HG03520 (cell line): ENCODE measurements at regions not wholly inside any gene's neighbourhood (a gene's known extent, or its start where the extent isn't known, plus 50 kb on each side); places are given as distances from the start of the nearest gene placed in this dataset.
"Not testable (repeated sequence)": the region's sequence is repeated elsewhere in the genome, so short reads cannot be mapped to it uniquely, and the experiment has no call there.

Source experiments
- ATAC-seq: cut with Tn5 transposase; IDR thresholded peaks from one replicate; pipeline ENCODE4 v1.9.1; 2021; ENCODE audit warnings: mild to moderate bottlenecking, moderate library complexity; ENCODE audit not compliant: unreplicated experiment

GRCh38 chr5:135185481-135186065 is 151.5 kb upstream of the PITX1 start:
- ATAC-seq, result no peak

- no peak for ATAC-seq
Observed at GRCh38 chr5:135184646-135185045, 150.6 kb upstream of the PITX1 start.

GRCh38 chr5:135183464-135183863 is 149.4 kb upstream of the PITX1 start:
- no peak for ATAC-seq

GRCh38 chr5:135182675-135183074 is 148.6 kb upstream of the PITX1 start:
- no peak for ATAC-seq

GRCh38 chr5:135181653-135182052 is 147.6 kb upstream of the PITX1 start:
- no peak for ATAC-seq

- ATAC-seq, result no peak
Observed at GRCh38 chr5:135179308-135179980, 145.4 kb upstream of the PITX1 start.

- ATAC-seq, result no peak
Observed at GRCh38 chr5:135178476-135179155, 144.6 kb upstream of the PITX1 start.

GRCh38 chr5:135177591-135177990 is 143.6 kb upstream of the PITX1 start:
- no peak for ATAC-seq

GRCh38 chr5:135176991-135177390 is 143.0 kb upstream of the PITX1 start:
- no peak for ATAC-seq

GRCh38 chr5:135174315-135175096 is 140.5 kb upstream of the PITX1 start:
- ATAC-seq, result no peak

GRCh38 chr5:135173662-135174290 is 139.7 kb upstream of the PITX1 start:
- ATAC-seq, result no peak

GRCh38 chr5:135172718-135173117 is 138.7 kb upstream of the PITX1 start:
- ATAC-seq, result no peak

- ATAC-seq, result no peak
Observed at GRCh38 chr5:135171336-135171735, 137.3 kb upstream of the PITX1 start.

- ATAC-seq, result no peak
Observed at GRCh38 chr5:135170500-135170899, 136.5 kb upstream of the PITX1 start.

GRCh38 chr5:135169753-135170152 is 135.7 kb upstream of the PITX1 start:
- no peak for ATAC-seq

GRCh38 chr5:135167634-135168033 is 133.6 kb upstream of the PITX1 start:
- no peak for ATAC-seq

- not testable (repeated sequence) for ATAC-seq
Observed at GRCh38 chr5:135164873-135165614, 131.0 kb upstream of the PITX1 start.

- ATAC-seq, result no peak
Observed at GRCh38 chr5:135163964-135164363, 129.9 kb upstream of the PITX1 start.

GRCh38 chr5:135163391-135163790 is 129.4 kb upstream of the PITX1 start:
- ATAC-seq, result no peak

GRCh38 chr5:135162661-135163265 is 128.7 kb upstream of the PITX1 start:
- ATAC-seq, result no peak
